ENCODE measurements at regions not wholly inside any gene's neighbourhood (a gene's known extent, or its start where the extent isn't known, plus 50 kb on each side); places are given as distances from the start of the nearest gene placed in this dataset.

- TF ChIP-seq, protein P1, sequence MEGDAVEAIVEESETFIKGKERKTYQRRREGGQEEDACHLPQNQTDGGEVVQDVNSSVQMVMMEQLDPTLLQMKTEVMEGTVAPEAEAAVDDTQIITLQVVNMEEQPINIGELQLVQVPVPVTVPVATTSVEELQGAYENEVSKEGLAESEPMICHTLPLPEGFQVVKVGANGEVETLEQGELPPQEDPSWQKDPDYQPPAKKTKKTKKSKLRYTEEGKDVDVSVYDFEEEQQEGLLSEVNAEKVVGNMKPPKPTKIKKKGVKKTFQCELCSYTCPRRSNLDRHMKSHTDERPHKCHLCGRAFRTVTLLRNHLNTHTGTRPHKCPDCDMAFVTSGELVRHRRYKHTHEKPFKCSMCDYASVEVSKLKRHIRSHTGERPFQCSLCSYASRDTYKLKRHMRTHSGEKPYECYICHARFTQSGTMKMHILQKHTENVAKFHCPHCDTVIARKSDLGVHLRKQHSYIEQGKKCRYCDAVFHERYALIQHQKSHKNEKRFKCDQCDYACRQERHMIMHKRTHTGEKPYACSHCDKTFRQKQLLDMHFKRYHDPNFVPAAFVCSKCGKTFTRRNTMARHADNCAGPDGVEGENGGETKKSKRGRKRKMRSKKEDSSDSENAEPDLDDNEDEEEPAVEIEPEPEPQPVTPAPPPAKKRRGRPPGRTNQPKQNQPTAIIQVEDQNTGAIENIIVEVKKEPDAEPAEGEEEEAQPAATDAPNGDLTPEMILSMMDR (conservative IDR thresholded peaks at IDR 0.05; ENCODE audit: low read depth, low read length): no peak
- no peak for TF ChIP-seq EZH2phosphoT487 (IDR thresholded peaks at IDR 0.05; ENCODE audit: borderline replicate concordance, low read length)
- no peak for TF ChIP-seq EZH2 (IDR thresholded peaks at IDR 0.05; ENCODE audit: low read length, unreplicated experiment)
Observed at GRCh38 chr14:48341069-48341468, 665.7 kb upstream of the MDGA2 start.
